SHP77 treated with DMSO at 0.1 percent for 48 hours (cell line): ENCODE measurements at regions not wholly inside any gene's neighbourhood (a gene's known extent, or its start where the extent isn't known, plus 50 kb on each side); places are given as distances from the start of the nearest gene placed in this dataset.
"Not testable (repeated sequence)": the region's sequence is repeated elsewhere in the genome, so short reads cannot be mapped to it uniquely, and the experiment has no call there.

Experiments
- DNase-seq: peaks from one replicate; lab custom pipeline; 2025; lab: John Stamatoyannopoulos, UW

DNA sequence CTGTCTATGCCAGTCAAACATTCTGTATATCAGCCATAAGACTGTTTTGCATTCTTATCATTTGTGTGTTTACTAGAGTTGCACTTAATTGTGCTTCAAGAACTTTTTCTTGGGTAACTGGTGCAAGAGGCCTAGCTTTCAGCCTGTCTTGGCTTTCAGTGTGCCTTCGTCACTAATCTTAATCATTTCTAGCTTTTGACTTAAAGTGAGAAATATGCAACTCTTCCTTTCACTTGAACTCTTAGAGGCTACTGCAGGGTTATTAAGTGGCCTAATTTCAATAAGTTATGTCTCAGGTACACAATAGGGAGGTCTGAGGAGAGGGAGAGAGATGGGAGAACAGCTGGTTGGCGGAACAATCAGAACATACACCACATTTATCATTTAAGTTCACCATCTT, 62.1 kb upstream of the FAN1 start:
- DNase-seq, result not testable (repeated sequence)

DNA sequence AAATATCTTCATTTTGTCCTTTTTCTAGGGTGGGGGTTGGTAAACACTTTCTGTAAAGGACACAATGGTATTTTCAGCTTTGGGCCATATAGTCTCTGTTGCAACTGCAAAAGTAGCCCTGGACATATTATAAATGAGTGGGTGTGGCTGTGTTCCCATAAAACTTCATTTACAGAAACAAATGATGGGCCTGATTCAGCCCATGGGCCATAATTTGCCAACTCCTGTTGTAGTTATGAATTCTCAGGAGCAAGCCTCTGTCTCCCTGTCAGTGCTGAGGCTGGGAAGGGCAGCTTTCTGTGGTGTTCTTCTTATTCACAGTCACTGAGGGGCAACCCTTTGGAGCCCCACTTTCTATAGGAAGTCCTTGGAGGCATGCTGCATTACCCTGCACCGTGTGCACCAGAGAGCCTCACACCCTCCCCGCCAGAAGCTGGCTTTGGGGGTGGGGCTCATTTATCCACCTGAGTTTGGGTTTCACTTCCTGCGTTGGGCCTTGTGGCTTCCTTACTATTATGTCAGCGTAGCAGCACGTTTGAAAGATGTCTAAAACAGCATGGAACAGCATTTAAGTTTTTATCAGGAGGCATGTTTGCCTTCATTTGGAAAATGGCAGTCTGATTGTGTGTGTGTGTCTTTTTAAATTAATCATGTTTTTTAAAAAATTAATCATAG, 60.8 kb upstream of the FAN1 start:
- DNase-seq, result not testable (repeated sequence)

DNA sequence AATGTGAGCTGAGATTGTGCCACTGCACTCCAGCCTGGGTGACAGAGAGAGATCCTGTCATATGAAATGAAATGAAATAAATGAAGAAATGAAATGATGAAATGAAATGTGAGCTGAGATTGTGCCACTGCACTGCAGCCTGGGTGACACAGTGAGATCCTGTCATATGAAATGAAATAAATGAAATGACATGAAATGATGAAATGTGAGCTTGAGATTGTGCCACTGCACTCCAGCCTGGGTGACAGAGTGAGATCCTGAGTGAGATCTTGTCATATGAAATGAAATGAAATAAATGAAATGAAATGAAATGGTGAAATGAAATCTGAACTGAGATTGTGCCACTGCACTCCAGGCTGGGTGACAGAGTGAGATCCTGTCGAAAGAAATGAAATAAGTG, 58.2 kb upstream of the FAN1 start:
- DNase-seq, result not testable (repeated sequence)
